NCI-H1105 treated with DMSO at 0.1 percent for 48 hours (cell line): ENCODE measurements at regions not wholly inside any gene's neighbourhood (a gene's known extent, or its start where the extent isn't known, plus 50 kb on each side); places are given as distances from the start of the nearest gene placed in this dataset.

Source experiments
- DNase-seq: peaks from one replicate; lab custom pipeline; 2025; lab: John Stamatoyannopoulos, UW

- no peak for DNase-seq
Measured at GRCh38 chr10:118175148-118175547, 128.4 kb upstream of the RAB11FIP2 start.

GRCh38 chr10:118173296-118173695 lies 126.6 kb upstream of the RAB11FIP2 start:
- no peak for DNase-seq

- no peak for DNase-seq
Measured at GRCh38 chr10:118171861-118172260, 125.1 kb upstream of the RAB11FIP2 start.

- no peak for DNase-seq
Measured at GRCh38 chr10:118167056-118167700, 120.4 kb upstream of the RAB11FIP2 start.

GRCh38 chr10:118163217-118163616 lies 116.5 kb upstream of the RAB11FIP2 start:
- no peak for DNase-seq

GRCh38 chr10:118161461-118162246 lies 114.9 kb upstream of the RAB11FIP2 start:
- no peak for DNase-seq

- DNase-seq: no peak
Measured at GRCh38 chr10:118153287-118153686, 106.5 kb upstream of the RAB11FIP2 start.

- DNase-seq: no peak
Measured at GRCh38 chr10:118151461-118151860, 104.7 kb upstream of the RAB11FIP2 start.

GRCh38 chr10:118148247-118148646 lies 101.5 kb upstream of the RAB11FIP2 start:
- no peak for DNase-seq

- no peak for DNase-seq
Measured at GRCh38 chr10:118145256-118145655, 98.5 kb upstream of the RAB11FIP2 start.

GRCh38 chr10:118141471-118141870 lies 94.7 kb upstream of the RAB11FIP2 start:
- DNase-seq: no peak

GRCh38 chr10:118139321-118139720 lies 92.6 kb upstream of the RAB11FIP2 start:
- DNase-seq: no peak

- no peak for DNase-seq
Measured at GRCh38 chr10:118128675-118129074, 81.9 kb upstream of the RAB11FIP2 start.

GRCh38 chr10:118118716-118119115 lies 72.0 kb upstream of the RAB11FIP2 start:
- DNase-seq: no peak

GRCh38 chr10:118116715-118117449 lies 70.1 kb upstream of the RAB11FIP2 start:
- peak; percentile 44 for DNase-seq

- DNase-seq: no peak
Measured at GRCh38 chr10:118116362-118116714, 69.6 kb upstream of the RAB11FIP2 start.

- DNase-seq: no peak
Measured at GRCh38 chr10:118115701-118116100, 69.0 kb upstream of the RAB11FIP2 start.

GRCh38 chr10:118114992-118115391 lies 68.3 kb upstream of the RAB11FIP2 start:
- DNase-seq: no peak

- DNase-seq: no peak
Measured at GRCh38 chr10:118112543-118113125, 65.9 kb upstream of the RAB11FIP2 start.

- DNase-seq: no peak
Measured at GRCh38 chr10:118110750-118111149, 64.0 kb upstream of the RAB11FIP2 start.

GRCh38 chr10:118108194-118109026 lies 61.7 kb upstream of the RAB11FIP2 start:
- DNase-seq: peak; percentile 89

- DNase-seq: no peak
Measured at GRCh38 chr10:118107541-118107940, 60.8 kb upstream of the RAB11FIP2 start.
